Stomach (tissue), 4 donors: ENCODE measurements at regions not wholly inside any gene's neighbourhood (a gene's known extent, or its start where the extent isn't known, plus 50 kb on each side); places are given as distances from the start of the nearest gene placed in this dataset.

Experiments
- POLR2A ChIP-seq, 4 donors: fragments of 450-650 bp; IDR thresholded peaks; one replicate each; pipeline ENCODE4 v1.6.1; 2016; ENCODE audit warnings: antibody characterized with exemption in 4 of 4, control low read depth in 2 of 4, mild to moderate bottlenecking in 1 of 4, moderate library complexity in 1 of 4
- POLR2AphosphoS5 ChIP-seq, 3 donors: sonication (generic); formaldehyde crosslinking; IDR thresholded peaks; one replicate each; pipeline ENCODE4 v1.6.1; 2016; ENCODE audit warnings: antibody characterized with exemption in 3 of 3
- TF ChIP-seq, protein P1 (sequence below), 7 experiments: fragments of 450-650 bp in 4 of 7; fragments of 200-600 bp in 3 of 7; sonication (generic) in 3 of 7; IDR thresholded peaks; one replicate each; pipeline ENCODE4 v1.5.1; 2016 to 2019; ENCODE audit warnings: antibody characterized with exemption in 7 of 7, control low read depth in 2 of 7, mild to moderate bottlenecking in 1 of 7

DNA sequence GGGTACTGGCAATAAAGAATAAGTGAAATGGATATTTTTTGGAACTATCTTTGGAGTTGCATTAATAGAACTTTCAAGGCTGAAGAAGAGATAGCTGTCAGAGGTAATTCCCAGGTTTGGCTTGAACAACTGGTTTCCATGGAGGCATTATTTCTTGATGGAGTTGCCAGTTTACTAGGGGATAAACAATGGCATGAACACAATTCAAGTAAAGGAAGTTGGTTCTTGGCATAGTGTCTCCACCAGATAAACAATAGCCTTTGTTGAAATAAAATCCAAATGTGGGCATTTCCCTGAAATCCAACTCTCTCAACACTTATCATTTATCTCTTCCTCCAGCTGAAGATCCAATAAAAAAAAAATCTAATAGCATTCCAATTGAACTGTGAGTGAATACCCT is 454.9 kb downstream of the C6orf118 start:
- TF ChIP-seq, protein P1, sequence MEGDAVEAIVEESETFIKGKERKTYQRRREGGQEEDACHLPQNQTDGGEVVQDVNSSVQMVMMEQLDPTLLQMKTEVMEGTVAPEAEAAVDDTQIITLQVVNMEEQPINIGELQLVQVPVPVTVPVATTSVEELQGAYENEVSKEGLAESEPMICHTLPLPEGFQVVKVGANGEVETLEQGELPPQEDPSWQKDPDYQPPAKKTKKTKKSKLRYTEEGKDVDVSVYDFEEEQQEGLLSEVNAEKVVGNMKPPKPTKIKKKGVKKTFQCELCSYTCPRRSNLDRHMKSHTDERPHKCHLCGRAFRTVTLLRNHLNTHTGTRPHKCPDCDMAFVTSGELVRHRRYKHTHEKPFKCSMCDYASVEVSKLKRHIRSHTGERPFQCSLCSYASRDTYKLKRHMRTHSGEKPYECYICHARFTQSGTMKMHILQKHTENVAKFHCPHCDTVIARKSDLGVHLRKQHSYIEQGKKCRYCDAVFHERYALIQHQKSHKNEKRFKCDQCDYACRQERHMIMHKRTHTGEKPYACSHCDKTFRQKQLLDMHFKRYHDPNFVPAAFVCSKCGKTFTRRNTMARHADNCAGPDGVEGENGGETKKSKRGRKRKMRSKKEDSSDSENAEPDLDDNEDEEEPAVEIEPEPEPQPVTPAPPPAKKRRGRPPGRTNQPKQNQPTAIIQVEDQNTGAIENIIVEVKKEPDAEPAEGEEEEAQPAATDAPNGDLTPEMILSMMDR (IDR thresholded peaks at IDR 0.05): no peak
- TF ChIP-seq POLR2A (IDR thresholded peaks at IDR 0.05) (no peak), POLR2AphosphoS5 (IDR thresholded peaks at IDR 0.05) (no peak)
